Muscle of leg (tissue), 3 donors: ENCODE measurements at regions not wholly inside any gene's neighbourhood (a gene's known extent, or its start where the extent isn't known, plus 50 kb on each side); places are given as distances from the start of the nearest gene placed in this dataset.

ENCODE experiments used
- DNase-seq: peaks from one replicate; pipeline ENCODE4 v3.0.0; 2013
- H3K27ac ChIP-seq: one replicate; pipeline ENCODE4 v1.5.1; 2013; ENCODE audit warnings: mild to moderate bottlenecking, low read length, control low read depth
- H3K27me3 ChIP-seq: one replicate; pipeline ENCODE4 v1.6.1; 2013; ENCODE audit warnings: low read length; ENCODE audit not compliant: control insufficient read depth, insufficient read depth
- H3K36me3 ChIP-seq: one replicate; pipeline ENCODE4 v1.6.1; 2013; ENCODE audit warnings: low read length; ENCODE audit not compliant: control insufficient read depth, insufficient read depth
- H3K4me1 ChIP-seq: one replicate; pipeline ENCODE4 v1.6.1; 2013; ENCODE audit warnings: low read length; ENCODE audit not compliant: control insufficient read depth, insufficient read depth
- H3K4me3 ChIP-seq: one replicate; pipeline ENCODE4 v1.5.1; 2013; ENCODE audit warnings: low read length, control low read depth
- H3K9me3 ChIP-seq: replicated peaks from 2 replicates; pipeline ENCODE4 v1.6.1; 2013; ENCODE audit warnings: low read depth, low read length; ENCODE audit not compliant: control insufficient read depth
- WGBS: methylation state at CpG from one replicate; pipeline ENCODE4 v1.1.5; 2013; ENCODE audit warnings: missing lambda C conversion rate; ENCODE audit not compliant: insufficient coverage; 5-methylcytosine and 5-hydroxymethylcytosine counted together

DNA sequence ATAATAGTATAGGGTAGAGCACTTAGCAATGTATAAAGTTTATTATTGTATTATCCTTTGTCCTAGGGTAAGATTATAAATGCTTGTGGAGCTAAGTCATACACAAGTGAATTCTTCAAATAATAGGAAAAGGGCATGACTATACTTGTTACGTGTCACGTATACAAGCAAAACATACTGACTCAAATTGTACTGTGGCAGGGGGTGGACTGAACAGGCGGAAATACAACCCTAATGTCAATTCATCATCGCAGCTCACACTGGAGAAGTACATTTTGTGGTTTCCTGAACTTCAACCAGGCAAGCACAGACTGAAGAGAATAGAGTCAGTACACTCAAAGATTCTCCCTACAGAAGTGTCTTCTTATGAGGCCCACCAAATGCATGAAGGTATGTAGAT is 201.0 kb downstream of the MBD2 start:
- H3K36me3 ChIP-seq = no peaks in the 10 kb centered on the region
- no peaks in the 10 kb centered on the region for H3K4me1 ChIP-seq
- no peak for DNase-seq
- no peak overlapping the region for H3K27ac ChIP-seq
- no peak overlapping the region for H3K4me3 ChIP-seq
- WGBS = no CpG with 5 or more reads among the region's 4 CpGs
- no peaks in the 10 kb centered on the region for H3K27me3 ChIP-seq
- no peaks in the 10 kb centered on the region for H3K9me3 ChIP-seq

- Histone ChIP-seq H3K9me3 (no peaks in the 10 kb centered on the region), H3K27me3 (no peaks in the 10 kb centered on the region), H3K4me1 (no peaks in the 10 kb centered on the region), H3K4me3 (no peak overlapping the region), H3K36me3 (no peaks in the 10 kb centered on the region), H3K27ac (no peak overlapping the region)
- DNase-seq = no peak
Observed at GRCh38 chr18:54020966-54021365, 203.5 kb downstream of the MBD2 start.

DNA sequence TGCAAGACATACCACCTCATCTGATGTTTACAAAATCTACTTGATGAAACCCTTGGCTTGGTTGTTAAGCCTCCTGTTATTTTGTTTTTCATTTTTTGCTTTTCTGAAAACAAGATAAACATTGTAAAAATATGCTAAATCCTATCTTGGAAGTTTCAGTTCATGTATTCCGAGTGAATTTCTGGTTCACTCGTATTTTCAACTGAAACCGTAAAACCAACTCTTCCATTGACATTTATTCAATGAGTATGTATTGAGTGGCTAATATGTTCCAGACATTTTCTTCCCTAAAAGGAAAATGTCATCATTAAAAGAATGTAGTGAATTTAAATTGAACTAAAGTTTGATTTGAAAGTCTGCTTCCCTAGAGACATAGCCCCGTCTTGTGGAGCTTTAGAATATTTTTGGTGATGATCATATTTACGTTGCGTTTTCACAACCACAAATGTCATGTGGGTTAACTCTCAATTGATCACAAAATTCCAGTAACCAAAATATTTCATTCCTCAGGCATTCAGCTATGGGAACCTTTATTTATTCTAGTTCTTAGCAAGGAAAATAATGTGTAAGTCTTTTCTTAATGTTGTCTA is 204.2 kb downstream of the MBD2 start:
- no CpG with 5 or more reads among the region's 6 CpGs for WGBS
- no peak overlapping the region for H3K4me3 ChIP-seq
- DNase-seq = peak; percentile 30

DNA sequence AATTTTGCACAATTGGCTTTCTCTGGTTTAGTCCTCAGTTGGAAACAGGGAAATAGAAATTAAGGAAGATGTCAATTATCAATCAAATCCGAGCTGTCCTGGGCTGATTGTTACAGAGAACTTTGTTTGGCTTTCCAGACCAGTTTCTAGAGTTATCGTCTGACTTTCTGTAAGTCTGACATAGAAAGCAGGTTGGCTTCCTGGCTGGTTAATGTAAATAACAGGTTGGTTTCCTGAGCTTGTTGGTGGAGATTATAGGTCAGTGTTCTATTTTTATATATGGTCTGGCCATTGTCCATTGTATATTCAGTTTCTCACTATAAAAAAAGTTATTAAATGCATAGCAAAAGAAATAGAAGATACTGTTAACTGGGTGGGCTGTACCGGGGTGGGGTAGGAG is 204.8 kb downstream of the MBD2 start:
- Histone ChIP-seq H3K27me3 (no peaks in the 10 kb centered on the region), H3K36me3 (no peaks in the 10 kb centered on the region), H3K27ac (peak overlapping the region; percentile 50), H3K9me3 (no peaks in the 10 kb centered on the region), H3K4me1 (no peaks in the 10 kb centered on the region), H3K4me3 (no peak overlapping the region)
- no CpG with 5 or more reads among the region's 3 CpGs for WGBS
- peak; percentile 51 for DNase-seq

More for the DNA sequence above, 204.2 kb downstream of the MBD2 start:
- no peaks in the 10 kb centered on the region for H3K4me1 ChIP-seq
- no peaks in the 10 kb centered on the region for H3K27me3 ChIP-seq
- no peaks in the 10 kb centered on the region for H3K9me3 ChIP-seq
- no peak overlapping the region for H3K27ac ChIP-seq
- H3K36me3 ChIP-seq = no peaks in the 10 kb centered on the region

GRCh38 chr18:54013452-54013851 is 211.0 kb downstream of the MBD2 start:
- 90% methylated on average over 3 of the region's 5 CpGs for WGBS
- Histone ChIP-seq H3K4me1 (no peaks in the 10 kb centered on the region), H3K9me3 (no peaks in the 10 kb centered on the region), H3K4me3 (no peak overlapping the region), H3K27ac (no peak overlapping the region), H3K36me3 (no peaks in the 10 kb centered on the region), H3K27me3 (no peaks in the 10 kb centered on the region)
- no peak for DNase-seq

GRCh38 chr18:54004828-54005227 is 219.6 kb downstream of the MBD2 start:
- H3K4me3 ChIP-seq = no peak overlapping the region
- H3K9me3 ChIP-seq = no peaks in the 10 kb centered on the region
- no peaks in the 10 kb centered on the region for H3K36me3 ChIP-seq
- H3K4me1 ChIP-seq = no peaks in the 10 kb centered on the region
- no peak overlapping the region for H3K27ac ChIP-seq
- no peaks in the 10 kb centered on the region for H3K27me3 ChIP-seq
- no peak for DNase-seq
- WGBS = 59% methylated on average over 3 of the region's 4 CpGs

GRCh38 chr18:54003195-54003594 is 221.3 kb downstream of the MBD2 start:
- WGBS = no CpG with 5 or more reads among the region's 2 CpGs
- no peak for DNase-seq
- H3K36me3 ChIP-seq = no peaks in the 10 kb centered on the region
- no peaks in the 10 kb centered on the region for H3K9me3 ChIP-seq
- H3K4me3 ChIP-seq = no peak overlapping the region
- H3K27me3 ChIP-seq = no peaks in the 10 kb centered on the region
- no peaks in the 10 kb centered on the region for H3K4me1 ChIP-seq
- H3K27ac ChIP-seq = no peak overlapping the region

DNA sequence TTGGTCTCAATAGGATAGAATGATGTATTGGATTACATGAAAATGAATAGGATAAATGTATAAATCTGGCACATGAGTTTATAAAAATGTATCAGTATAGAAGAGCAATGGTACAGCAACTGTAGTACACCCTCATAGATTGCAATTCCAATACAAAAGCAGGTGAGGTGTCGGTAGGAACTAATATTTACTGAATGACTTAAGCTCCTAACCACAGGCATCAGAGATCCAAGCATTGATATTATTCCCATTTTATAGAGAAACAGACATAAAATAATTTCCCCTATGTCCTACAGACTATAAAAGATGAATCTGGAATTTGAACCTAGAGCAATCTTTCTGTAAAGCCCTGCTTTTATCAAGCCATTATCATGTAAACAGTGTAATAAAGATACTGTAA is 227.4 kb downstream of the MBD2 start:
- no CpG with 5 or more reads among the region's 1 CpG for WGBS
- Histone ChIP-seq H3K36me3 (no peaks in the 10 kb centered on the region), H3K9me3 (no peaks in the 10 kb centered on the region), H3K4me3 (no peak overlapping the region), H3K27ac (no peak overlapping the region), H3K4me1 (no peaks in the 10 kb centered on the region), H3K27me3 (no peaks in the 10 kb centered on the region)
- DNase-seq = no peak

GRCh38 chr18:53994016-53994415 is 230.5 kb downstream of the MBD2 start:
- H3K4me1 ChIP-seq = no peaks in the 10 kb centered on the region
- no peak for DNase-seq
- no peaks in the 10 kb centered on the region for H3K27me3 ChIP-seq
- H3K36me3 ChIP-seq = no peaks in the 10 kb centered on the region
- 80% methylated on average over 1 of the region's 2 CpGs for WGBS
- H3K9me3 ChIP-seq = no peaks in the 10 kb centered on the region
- no peak overlapping the region for H3K4me3 ChIP-seq
- no peak overlapping the region for H3K27ac ChIP-seq

DNA sequence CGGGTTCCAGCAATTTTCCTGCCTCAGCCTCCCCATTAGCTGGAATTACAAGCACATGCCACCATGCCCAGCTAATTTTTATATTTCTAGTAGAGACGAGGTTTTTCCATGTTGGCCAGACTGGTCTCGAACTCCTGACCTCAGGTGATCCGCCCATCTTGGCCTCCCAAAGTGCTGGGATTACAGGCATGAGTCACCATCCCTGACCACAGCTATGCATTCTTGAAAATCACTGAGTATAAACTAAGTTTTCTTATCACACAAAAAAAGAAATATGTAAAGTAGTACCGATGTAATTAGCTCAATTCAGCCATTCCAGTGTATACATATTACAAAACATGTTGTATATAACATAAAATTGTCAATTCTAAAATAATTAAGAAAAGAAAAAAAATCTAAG is 232.7 kb downstream of the MBD2 start:
- H3K4me3 ChIP-seq = no peak overlapping the region
- no CpG with 5 or more reads among the region's 5 CpGs for WGBS
- H3K4me1 ChIP-seq = no peaks in the 10 kb centered on the region
- no peak for DNase-seq
- no peak overlapping the region for H3K27ac ChIP-seq
- no peaks in the 10 kb centered on the region for H3K36me3 ChIP-seq
- H3K9me3 ChIP-seq = no peaks in the 10 kb centered on the region
- H3K27me3 ChIP-seq = no peaks in the 10 kb centered on the region

GRCh38 chr18:53991202-53991601 is 233.3 kb downstream of the MBD2 start:
- H3K4me3 ChIP-seq = no peak overlapping the region
- H3K4me1 ChIP-seq = no peaks in the 10 kb centered on the region
- no peak overlapping the region for H3K27ac ChIP-seq
- 74% methylated on average over 3 of the region's 3 CpGs for WGBS
- H3K9me3 ChIP-seq = no peaks in the 10 kb centered on the region
- DNase-seq = no peak
- no peaks in the 10 kb centered on the region for H3K27me3 ChIP-seq
- no peaks in the 10 kb centered on the region for H3K36me3 ChIP-seq
